RWPE2 (cell line): ENCODE measurements at regions not wholly inside any gene's neighbourhood (a gene's known extent, or its start where the extent isn't known, plus 50 kb on each side); places are given as distances from the start of the nearest gene placed in this dataset.

Experiments used
- ATAC-seq: fragments of 200-7000 bp; cut with Tn5 transposase; 3 replicates; pipeline ENCODE4 v1.9.1; 2021; ENCODE audit warnings: low read depth
- DNase-seq: peaks from one replicate; pipeline ENCODE4 v3.0.0-alpha.2; 2020; ENCODE audit warnings: low spot score
- H3K27ac ChIP-seq: fragments of 450-650 bp; 2 replicates; pipeline ENCODE4 v1.5.1; 2017; ENCODE audit warnings: mild to moderate bottlenecking; ENCODE audit not compliant: poor library complexity, severe bottlenecking
- H3K27me3 ChIP-seq: fragments of 250-450 bp; sonication (Bioruptor Pico); 2 replicates; pipeline ENCODE4 v1.5.1; 2021; ENCODE audit warnings: mild to moderate bottlenecking, moderate library complexity; ENCODE audit not compliant: insufficient read depth, poor library complexity, severe bottlenecking
- H3K36me3 ChIP-seq: fragments of 250-450 bp; sonication (Bioruptor Pico); 2 replicates; pipeline ENCODE4 v1.5.1; 2020; ENCODE audit warnings: low read depth, mild to moderate bottlenecking, moderate library complexity
- H3K4me1 ChIP-seq: fragments of 250-450 bp; sonication (Bioruptor Pico); 2 replicates; pipeline ENCODE4 v1.5.1; 2021; ENCODE audit warnings: mild to moderate bottlenecking, moderate library complexity; ENCODE audit not compliant: insufficient read depth, poor library complexity, severe bottlenecking
- H3K4me3 ChIP-seq: fragments of 250-450 bp; sonication (Bioruptor Pico); 2 replicates; pipeline ENCODE4 v1.5.1; 2021; ENCODE audit warnings: mild to moderate bottlenecking, moderate library complexity; ENCODE audit not compliant: severe bottlenecking
- H3K9me3 ChIP-seq: fragments of 250-450 bp; sonication (Bioruptor Pico); 2 replicates; pipeline ENCODE4 v1.5.1; 2021; ENCODE audit warnings: mild to moderate bottlenecking, moderate library complexity; ENCODE audit not compliant: severe bottlenecking
- CTCF ChIP-seq: fragments of 450-650 bp; IDR thresholded peaks from one replicate; pipeline ENCODE4 v1.5.1; 2017; ENCODE audit warnings: mild to moderate bottlenecking, moderate library complexity; ENCODE audit not compliant: poor library complexity, severe bottlenecking

- H3K36me3 ChIP-seq: no peaks in the 10 kb centered on the region
- no peaks in the 10 kb centered on the region for H3K27me3 ChIP-seq
- no peaks in the 10 kb centered on the region for H3K9me3 ChIP-seq
- H3K4me3 ChIP-seq: no peak overlapping the region
- no peaks in the 10 kb centered on the region for H3K4me1 ChIP-seq
- DNase-seq (no peak), ATAC-seq (no peak)
- H3K27ac ChIP-seq: no peak overlapping the region
- TF ChIP-seq CTCF: no peak
Observed at GRCh38 chr13:90400372-90400771, 947.1 kb upstream of the MIR17HG start.

- Histone ChIP-seq H3K4me1 (no peaks in the 10 kb centered on the region), H3K4me3 (no peak overlapping the region), H3K27me3 (no peaks in the 10 kb centered on the region), H3K9me3 (no peaks in the 10 kb centered on the region), H3K27ac (no peak overlapping the region), H3K36me3 (no peaks in the 10 kb centered on the region)
- no peak for ATAC-seq
- no peak for DNase-seq
- no peak for TF ChIP-seq CTCF
Observed at GRCh38 chr13:90401150-90401549, 946.3 kb upstream of the MIR17HG start.

GRCh38 chr13:90402102-90402501, 945.4 kb upstream of the MIR17HG start:
- ATAC-seq (no peak), DNase-seq (no peak)
- no peaks in the 10 kb centered on the region for H3K36me3 ChIP-seq
- no peaks in the 10 kb centered on the region for H3K4me1 ChIP-seq
- no peak overlapping the region for H3K27ac ChIP-seq
- H3K27me3 ChIP-seq: no peaks in the 10 kb centered on the region
- H3K9me3 ChIP-seq: no peaks in the 10 kb centered on the region
- H3K4me3 ChIP-seq: no peak overlapping the region
- TF ChIP-seq CTCF: no peak

- Histone ChIP-seq H3K4me3 (no peak overlapping the region), H3K36me3 (no peaks in the 10 kb centered on the region), H3K4me1 (no peaks in the 10 kb centered on the region), H3K27me3 (no peaks in the 10 kb centered on the region), H3K27ac (no peak overlapping the region), H3K9me3 (no peaks in the 10 kb centered on the region)
- no peak for TF ChIP-seq CTCF
- ATAC-seq (no peak), DNase-seq (no peak)
Observed at GRCh38 chr13:90402613-90403012, 944.9 kb upstream of the MIR17HG start.

DNA sequence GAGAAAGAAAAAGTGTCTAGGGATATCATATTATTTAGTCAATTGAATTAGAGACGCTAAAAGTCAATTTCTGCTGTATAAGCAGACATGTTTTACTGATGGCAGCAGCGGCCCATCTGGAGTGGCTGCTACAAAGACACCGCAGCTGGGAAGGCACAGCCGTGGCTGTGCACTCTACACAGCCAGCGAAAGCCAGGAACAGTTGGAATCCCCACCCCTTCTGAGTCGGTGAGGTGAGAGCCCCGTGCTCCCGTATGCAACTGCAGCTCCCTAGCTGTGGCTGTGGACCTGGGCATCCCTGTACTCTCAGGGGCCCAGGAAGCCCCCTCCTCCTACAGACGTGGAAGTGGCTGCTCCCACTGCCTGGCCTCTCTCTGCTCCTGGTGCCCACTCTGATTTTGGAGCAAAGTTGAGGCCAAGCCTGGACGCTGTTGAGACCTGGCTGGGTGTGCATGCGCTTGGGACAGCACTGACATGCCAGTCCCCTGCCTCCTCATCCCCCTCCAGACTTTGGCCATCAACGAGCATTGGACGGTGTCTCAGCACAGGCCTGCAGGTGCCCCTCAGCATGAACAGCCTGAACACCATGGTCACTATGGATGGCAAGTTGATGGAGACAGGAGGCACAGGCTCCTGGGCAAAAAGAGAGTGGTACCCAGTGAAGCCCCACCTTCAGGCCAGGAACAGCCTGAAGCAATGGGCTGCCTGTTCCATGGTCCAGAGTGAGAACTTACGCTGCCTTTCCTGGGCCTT, 944.0 kb upstream of the MIR17HG start:
- no peak overlapping the region for H3K27ac ChIP-seq
- DNase-seq (no peak), ATAC-seq (no peak)
- peaks cover 2% of the 10 kb centered on the region for H3K9me3 ChIP-seq
- no peak overlapping the region for H3K4me3 ChIP-seq
- H3K4me1 ChIP-seq: no peaks in the 10 kb centered on the region
- no peaks in the 10 kb centered on the region for H3K36me3 ChIP-seq
- no peaks in the 10 kb centered on the region for H3K27me3 ChIP-seq
- no peak for TF ChIP-seq CTCF
